Gastroesophageal sphincter (tissue), 3 donors: ENCODE measurements at regions not wholly inside any gene's neighbourhood (a gene's known extent, or its start where the extent isn't known, plus 50 kb on each side); places are given as distances from the start of the nearest gene placed in this dataset.

Source experiments
- CTCF ChIP-seq, 4 experiments: fragments of 200-600 bp in 2 of 4; fragments of 450-650 bp in 2 of 4; sonication (generic) in 1 of 4; IDR thresholded peaks; one replicate each; pipeline ENCODE4 v1.5.1; 2017 to 2019; ENCODE audit warnings: antibody characterized with exemption in 4 of 4, mild to moderate bottlenecking in 2 of 4, moderate library complexity in 2 of 4
- EP300 ChIP-seq: sonication (generic); formaldehyde crosslinking; IDR thresholded peaks from one replicate; pipeline ENCODE4 v1.6.1; 2017; ENCODE audit warnings: antibody characterized with exemption, mild to moderate bottlenecking
- POLR2A ChIP-seq, 2 donors: fragments of 450-650 bp; IDR thresholded peaks; one replicate each; pipeline ENCODE4 v1.6.1; 2017; ENCODE audit warnings: antibody characterized with exemption in 2 of 2, mild to moderate bottlenecking in 2 of 2, moderate library complexity in 1 of 2
- POLR2AphosphoS5 ChIP-seq: sonication (generic); formaldehyde crosslinking; IDR thresholded peaks from one replicate; pipeline ENCODE4 v1.6.1; 2017; ENCODE audit warnings: antibody characterized with exemption

GRCh38 chr7:88456490-88456889 lies 149.8 kb upstream of the STEAP4 start:
- TF ChIP-seq CTCF (IDR thresholded peaks at IDR 0.05) (no peak), EP300 (no peak), POLR2A (IDR thresholded peaks at IDR 0.05) (no peak), POLR2AphosphoS5 (no peak)
